ENCODE measurements at regions not wholly inside any gene's neighbourhood (a gene's known extent, or its start where the extent isn't known, plus 50 kb on each side); places are given as distances from the start of the nearest gene placed in this dataset.

DNA sequence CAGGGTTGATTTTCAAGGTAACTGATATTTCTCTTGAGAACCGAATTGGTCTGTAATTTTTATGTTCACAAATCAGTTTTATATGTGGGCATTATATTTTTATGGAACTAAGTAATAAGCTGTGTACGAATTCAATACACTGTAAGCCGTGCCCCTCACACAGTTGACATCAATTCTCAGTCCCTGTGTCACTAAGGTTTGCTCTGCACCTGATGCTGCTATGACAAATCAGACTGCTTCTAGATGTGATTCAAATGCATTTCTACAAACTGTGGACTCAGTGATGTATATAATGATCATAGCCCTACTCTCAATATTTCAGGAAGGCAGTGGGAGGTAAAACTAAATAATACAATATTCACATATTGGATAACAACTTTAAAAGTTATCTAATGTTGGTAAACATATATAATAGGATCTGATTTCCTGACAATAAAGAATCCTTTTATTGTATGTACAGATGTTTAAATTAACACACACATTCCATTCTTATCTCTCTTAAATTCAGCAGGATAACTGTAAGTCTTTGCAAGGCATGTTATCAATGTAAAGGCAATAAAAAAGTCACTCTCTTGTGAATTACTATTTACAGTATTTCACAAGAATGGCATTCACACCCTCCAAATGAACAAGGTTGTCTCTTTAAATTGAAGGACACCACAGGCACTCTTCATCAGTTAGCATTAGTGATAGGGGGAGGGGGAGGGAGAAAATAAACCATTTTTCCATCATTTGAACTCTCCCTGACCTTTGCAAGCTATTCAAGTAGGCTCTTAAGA, 87.2 kb upstream of the SOX5 start:
- TF ChIP-seq, protein P1, sequence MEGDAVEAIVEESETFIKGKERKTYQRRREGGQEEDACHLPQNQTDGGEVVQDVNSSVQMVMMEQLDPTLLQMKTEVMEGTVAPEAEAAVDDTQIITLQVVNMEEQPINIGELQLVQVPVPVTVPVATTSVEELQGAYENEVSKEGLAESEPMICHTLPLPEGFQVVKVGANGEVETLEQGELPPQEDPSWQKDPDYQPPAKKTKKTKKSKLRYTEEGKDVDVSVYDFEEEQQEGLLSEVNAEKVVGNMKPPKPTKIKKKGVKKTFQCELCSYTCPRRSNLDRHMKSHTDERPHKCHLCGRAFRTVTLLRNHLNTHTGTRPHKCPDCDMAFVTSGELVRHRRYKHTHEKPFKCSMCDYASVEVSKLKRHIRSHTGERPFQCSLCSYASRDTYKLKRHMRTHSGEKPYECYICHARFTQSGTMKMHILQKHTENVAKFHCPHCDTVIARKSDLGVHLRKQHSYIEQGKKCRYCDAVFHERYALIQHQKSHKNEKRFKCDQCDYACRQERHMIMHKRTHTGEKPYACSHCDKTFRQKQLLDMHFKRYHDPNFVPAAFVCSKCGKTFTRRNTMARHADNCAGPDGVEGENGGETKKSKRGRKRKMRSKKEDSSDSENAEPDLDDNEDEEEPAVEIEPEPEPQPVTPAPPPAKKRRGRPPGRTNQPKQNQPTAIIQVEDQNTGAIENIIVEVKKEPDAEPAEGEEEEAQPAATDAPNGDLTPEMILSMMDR (IDR thresholded peaks at IDR 0.05; ENCODE audit: extremely low read depth in 1 of 2, insufficient read depth in 1 of 2, low read depth in 1 of 2, low read length in 2 of 2), result no peak
- TF ChIP-seq POLR2A (IDR thresholded peaks at IDR 0.05; ENCODE audit: low read depth, low read length) (no peak), MYC (IDR thresholded peaks at IDR 0.05; ENCODE audit: low read depth, low read length) (no peak)
